ENCODE measurements at regions not wholly inside any gene's neighbourhood (a gene's known extent, or its start where the extent isn't known, plus 50 kb on each side); places are given as distances from the start of the nearest gene placed in this dataset.
"Not testable (repeated sequence)": the region's sequence is repeated elsewhere in the genome, so short reads cannot be mapped to it uniquely, and the experiment has no call there.

- peak; percentile 9 for DNase-seq
These were observed 105.9 kb upstream of the POU3F1 start for GRCh38 chr1:38152351-38153065.

- DNase-seq, result no peak
These were observed 104.8 kb upstream of the POU3F1 start for GRCh38 chr1:38151399-38151798.

- DNase-seq, result not testable (repeated sequence)
These were observed 99.5 kb upstream of the POU3F1 start for GRCh38 chr1:38146079-38146478.

GRCh38 chr1:38142606-38143005, 96.0 kb upstream of the POU3F1 start:
- DNase-seq, result no peak

- no peak for DNase-seq
These were observed 94.9 kb upstream of the POU3F1 start for GRCh38 chr1:38141483-38141882.

GRCh38 chr1:38139738-38140487, 93.3 kb upstream of the POU3F1 start:
- no peak for DNase-seq

- DNase-seq, result no peak
These were observed 92.1 kb upstream of the POU3F1 start for GRCh38 chr1:38138498-38139233.

GRCh38 chr1:38137164-38137563, 90.6 kb upstream of the POU3F1 start:
- DNase-seq, result no peak

- DNase-seq, result no peak
These were observed 89.2 kb upstream of the POU3F1 start for GRCh38 chr1:38135625-38136414.

- no peak for DNase-seq
These were observed 87.7 kb upstream of the POU3F1 start for GRCh38 chr1:38134294-38134755.

GRCh38 chr1:38133756-38134155, 87.2 kb upstream of the POU3F1 start:
- no peak for DNase-seq

GRCh38 chr1:38133304-38133703, 86.7 kb upstream of the POU3F1 start:
- no peak for DNase-seq

GRCh38 chr1:38132681-38133080, 86.1 kb upstream of the POU3F1 start:
- no peak for DNase-seq

- no peak for DNase-seq
These were observed 84.5 kb upstream of the POU3F1 start for GRCh38 chr1:38131024-38131585.

GRCh38 chr1:38129971-38130370, 83.4 kb upstream of the POU3F1 start:
- DNase-seq, result no peak

GRCh38 chr1:38129473-38129872, 82.9 kb upstream of the POU3F1 start:
- no peak for DNase-seq

GRCh38 chr1:38128926-38129453, 82.4 kb upstream of the POU3F1 start:
- DNase-seq, result no peak

GRCh38 chr1:38128511-38128910, 81.9 kb upstream of the POU3F1 start:
- DNase-seq, result no peak

- no peak for DNase-seq
These were observed 80.8 kb upstream of the POU3F1 start for GRCh38 chr1:38127428-38127827.

- DNase-seq, result no peak
These were observed 80.4 kb upstream of the POU3F1 start for GRCh38 chr1:38126970-38127369.

GRCh38 chr1:38125837-38126520, 79.4 kb upstream of the POU3F1 start:
- no peak for DNase-seq

- no peak for DNase-seq
These were observed 78.4 kb upstream of the POU3F1 start for GRCh38 chr1:38125016-38125415.
